ENCODE measurements at regions not wholly inside any gene's neighbourhood (a gene's known extent, or its start where the extent isn't known, plus 50 kb on each side); places are given as distances from the start of the nearest gene placed in this dataset.

DNA sequence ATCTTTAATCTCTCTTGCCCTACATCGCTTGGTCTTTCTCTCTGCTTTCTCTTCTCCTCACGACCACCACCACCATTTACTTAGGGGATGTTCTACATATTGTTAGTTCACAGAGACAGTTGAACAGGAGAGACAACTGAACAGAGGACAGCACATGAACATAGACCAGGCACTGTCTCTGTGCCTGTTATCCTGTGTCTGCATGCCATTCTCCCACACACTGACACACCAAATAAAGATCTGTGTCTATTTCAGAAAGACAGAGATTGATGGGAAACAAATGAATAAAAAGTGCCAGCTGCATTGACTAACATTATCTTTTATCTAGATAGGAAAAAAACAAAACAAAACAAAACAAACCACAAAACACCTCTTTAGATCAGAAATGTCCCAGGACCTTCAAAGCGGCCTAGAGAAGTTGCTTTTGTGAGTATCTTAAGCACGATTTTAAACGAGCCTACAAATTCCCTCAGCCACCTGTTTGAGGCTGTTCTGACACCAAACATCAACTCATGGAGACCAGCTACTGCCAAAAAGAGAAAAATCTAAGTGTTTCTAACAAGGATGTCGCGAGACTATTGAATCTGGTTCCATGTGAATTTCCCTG lies 77.6 kb upstream of the PARP11 start:
- Histone ChIP-seq H3K9me3 (no peaks in the 10 kb centered on the region), H3K4me1 (no peaks in the 10 kb centered on the region), H3K36me3 (no peaks in the 10 kb centered on the region), H3K27ac (no peak overlapping the region), H3K27me3 (no peaks in the 10 kb centered on the region), H3K4me3 (no peak overlapping the region)
- TF ChIP-seq, protein P1, sequence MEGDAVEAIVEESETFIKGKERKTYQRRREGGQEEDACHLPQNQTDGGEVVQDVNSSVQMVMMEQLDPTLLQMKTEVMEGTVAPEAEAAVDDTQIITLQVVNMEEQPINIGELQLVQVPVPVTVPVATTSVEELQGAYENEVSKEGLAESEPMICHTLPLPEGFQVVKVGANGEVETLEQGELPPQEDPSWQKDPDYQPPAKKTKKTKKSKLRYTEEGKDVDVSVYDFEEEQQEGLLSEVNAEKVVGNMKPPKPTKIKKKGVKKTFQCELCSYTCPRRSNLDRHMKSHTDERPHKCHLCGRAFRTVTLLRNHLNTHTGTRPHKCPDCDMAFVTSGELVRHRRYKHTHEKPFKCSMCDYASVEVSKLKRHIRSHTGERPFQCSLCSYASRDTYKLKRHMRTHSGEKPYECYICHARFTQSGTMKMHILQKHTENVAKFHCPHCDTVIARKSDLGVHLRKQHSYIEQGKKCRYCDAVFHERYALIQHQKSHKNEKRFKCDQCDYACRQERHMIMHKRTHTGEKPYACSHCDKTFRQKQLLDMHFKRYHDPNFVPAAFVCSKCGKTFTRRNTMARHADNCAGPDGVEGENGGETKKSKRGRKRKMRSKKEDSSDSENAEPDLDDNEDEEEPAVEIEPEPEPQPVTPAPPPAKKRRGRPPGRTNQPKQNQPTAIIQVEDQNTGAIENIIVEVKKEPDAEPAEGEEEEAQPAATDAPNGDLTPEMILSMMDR (IDR thresholded peaks at IDR 0.05), result no peak
- no peak for DNase-seq (ENCODE audit: low spot score)

DNA sequence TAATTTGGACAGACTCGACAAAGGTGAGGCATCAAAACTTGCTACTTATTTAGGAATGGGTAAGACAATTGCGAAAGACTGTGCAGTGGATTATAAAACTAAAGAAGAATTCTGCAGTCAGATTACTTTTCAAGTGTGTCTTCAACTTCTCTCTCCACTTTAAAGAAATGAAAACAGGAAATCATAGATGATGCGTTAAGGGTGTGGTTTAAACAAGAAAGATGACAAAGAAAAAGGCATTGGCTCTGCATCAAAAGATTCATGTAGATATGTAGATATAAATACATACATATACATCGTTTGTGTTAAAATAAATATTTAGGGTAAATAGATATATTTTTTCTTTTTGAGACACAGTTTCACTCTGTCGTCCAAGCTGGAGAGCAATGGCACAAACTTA lies 74.6 kb upstream of the PARP11 start:
- no peaks in the 10 kb centered on the region for H3K4me1 ChIP-seq
- DNase-seq (ENCODE audit: low spot score), result no peak
- no peaks in the 10 kb centered on the region for H3K36me3 ChIP-seq
- no peak overlapping the region for H3K4me3 ChIP-seq
- TF ChIP-seq, protein P1 (IDR thresholded peaks at IDR 0.05), result no peak
- H3K27ac ChIP-seq, result no peak overlapping the region
- no peaks in the 10 kb centered on the region for H3K9me3 ChIP-seq
- no peaks in the 10 kb centered on the region for H3K27me3 ChIP-seq

DNA sequence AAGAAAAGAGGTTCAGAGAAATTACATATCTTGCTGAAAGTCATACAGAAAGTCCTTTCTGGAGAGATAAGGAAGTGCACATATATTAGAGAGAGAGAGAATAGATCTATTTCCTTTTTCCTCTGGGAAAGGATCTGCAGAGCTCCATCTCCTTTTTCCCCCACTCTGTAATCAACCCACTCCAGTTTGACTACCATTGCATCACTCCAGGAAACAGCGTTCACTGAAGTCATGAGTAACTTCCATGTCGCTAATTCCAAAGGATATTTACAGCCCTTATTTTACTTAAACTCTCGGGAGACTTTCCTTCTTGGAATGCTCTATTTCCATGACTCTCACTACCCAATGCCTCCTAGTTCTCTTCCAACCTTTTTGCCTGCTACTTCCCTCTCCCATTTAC lies 72.5 kb upstream of the PARP11 start:
- Histone ChIP-seq H3K4me1 (no peaks in the 10 kb centered on the region), H3K9me3 (no peaks in the 10 kb centered on the region), H3K27ac (no peak overlapping the region), H3K4me3 (no peak overlapping the region), H3K27me3 (no peaks in the 10 kb centered on the region), H3K36me3 (no peaks in the 10 kb centered on the region)
- TF ChIP-seq, protein P1 (IDR thresholded peaks at IDR 0.05), result no peak
- DNase-seq (ENCODE audit: low spot score), result no peak

DNA sequence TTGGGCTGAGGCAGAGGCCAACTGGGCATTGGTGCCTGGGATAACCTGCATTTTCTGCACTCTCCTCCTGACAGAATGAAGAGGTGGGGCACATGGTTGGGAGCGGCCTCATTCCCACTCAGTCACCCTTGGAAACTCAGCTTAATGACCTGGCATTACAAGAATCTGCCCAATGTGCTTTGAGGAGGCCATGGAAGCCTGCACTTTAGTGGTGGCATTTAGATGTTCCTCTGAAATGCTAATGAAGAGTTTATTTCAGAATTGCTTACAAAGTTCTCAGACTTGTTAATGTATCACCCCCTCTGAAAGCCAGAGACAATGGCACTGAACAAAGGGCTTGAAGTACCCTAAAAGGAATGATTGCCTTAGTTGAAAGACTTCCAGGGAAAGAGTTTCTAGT lies 71.4 kb upstream of the PARP11 start:
- no peak overlapping the region for H3K4me3 ChIP-seq
- TF ChIP-seq, protein P1 (IDR thresholded peaks at IDR 0.05), result no peak
- no peak for DNase-seq (ENCODE audit: low spot score)
- H3K36me3 ChIP-seq, result no peaks in the 10 kb centered on the region
- no peaks in the 10 kb centered on the region for H3K27me3 ChIP-seq
- H3K9me3 ChIP-seq, result no peaks in the 10 kb centered on the region
- H3K4me1 ChIP-seq, result no peaks in the 10 kb centered on the region
- no peak overlapping the region for H3K27ac ChIP-seq

DNA sequence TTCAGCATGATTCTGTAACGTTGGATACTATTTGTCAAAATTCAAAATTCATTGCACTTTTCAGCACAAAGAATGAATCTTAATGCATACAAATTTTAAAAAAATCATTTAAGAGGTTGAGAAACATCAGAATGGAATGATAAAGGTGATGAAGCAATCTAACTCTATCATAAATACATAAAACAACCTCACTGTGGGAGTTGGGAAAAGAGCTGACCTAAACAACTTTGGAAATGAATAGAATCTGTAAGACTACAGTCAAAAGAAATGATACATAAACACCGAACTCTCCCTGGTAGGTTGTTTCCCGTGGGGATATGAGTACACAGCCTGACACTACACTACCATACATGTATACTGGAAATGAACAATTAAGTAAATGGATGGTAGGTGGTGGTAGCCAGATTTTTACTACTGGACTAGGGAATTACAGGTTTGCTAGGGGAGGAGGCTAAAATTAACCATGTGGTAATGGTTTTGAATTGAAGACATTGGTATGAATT lies 64.9 kb upstream of the PARP11 start:
- Histone ChIP-seq H3K4me3 (no peak overlapping the region), H3K36me3 (no peaks in the 10 kb centered on the region), H3K27ac (no peak overlapping the region), H3K4me1 (no peaks in the 10 kb centered on the region), H3K9me3 (no peaks in the 10 kb centered on the region), H3K27me3 (no peaks in the 10 kb centered on the region)
- no peak for DNase-seq (ENCODE audit: low spot score)
- TF ChIP-seq, protein P1 (IDR thresholded peaks at IDR 0.05), result no peak

DNA sequence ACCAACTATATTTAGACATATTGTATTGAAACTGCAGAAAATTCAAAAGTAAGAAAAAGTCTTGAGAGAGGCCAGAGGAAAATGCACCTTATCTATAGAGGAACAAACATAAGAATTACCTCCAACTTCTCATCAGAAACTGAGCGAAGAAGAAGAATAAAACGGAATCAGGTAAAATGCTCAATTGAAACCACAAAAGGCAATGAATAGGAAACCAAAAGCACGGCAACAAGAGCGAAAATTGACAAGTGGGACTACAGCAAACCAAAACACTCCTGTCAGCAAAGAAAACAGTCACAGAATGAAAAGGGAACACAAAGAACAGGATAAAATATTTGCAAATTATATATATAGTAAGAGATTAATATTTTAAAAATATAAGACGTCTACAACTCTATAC lies 61.9 kb upstream of the PARP11 start:
- no peaks in the 10 kb centered on the region for H3K36me3 ChIP-seq
- DNase-seq (ENCODE audit: low spot score), result no peak
- H3K27me3 ChIP-seq, result no peaks in the 10 kb centered on the region
- no peaks in the 10 kb centered on the region for H3K4me1 ChIP-seq
- H3K4me3 ChIP-seq, result no peak overlapping the region
- no peak overlapping the region for H3K27ac ChIP-seq
- H3K9me3 ChIP-seq, result no peaks in the 10 kb centered on the region
- TF ChIP-seq, protein P1 (IDR thresholded peaks at IDR 0.05), result no peak
